Upper lobe of left lung (tissue), 6 donors: ENCODE measurements at regions not wholly inside any gene's neighbourhood (a gene's known extent, or its start where the extent isn't known, plus 50 kb on each side); places are given as distances from the start of the nearest gene placed in this dataset.

Experiments
- ATAC-seq, 2 donors: fragments of 200-7000 bp; cut with Tn5 transposase; one replicate each; pipeline ENCODE4 v1.9.1; 2022; ENCODE audit warnings: mild to moderate bottlenecking in 2 of 2, moderate library complexity in 2 of 2; ENCODE audit not compliant: low FRiP score in 2 of 2
- DNase-seq, 2 donors: peaks; one replicate each; pipeline ENCODE4 v3.0.0-alpha.2; 2019 to 2020
- H3K27ac ChIP-seq, 4 donors: fragments of 200-600 bp; sonication (generic); one replicate each; pipeline ENCODE4 v1.5.1; 2016 to 2019
- H3K27me3 ChIP-seq, 4 donors: fragments of 200-600 bp; sonication (generic); one replicate each; pipeline ENCODE4 v1.5.1; 2017 to 2019
- H3K36me3 ChIP-seq, 4 donors: fragments of 200-600 bp; sonication (generic); one replicate each; pipeline ENCODE4 v1.5.1; 2016 to 2019
- H3K4me1 ChIP-seq, 4 donors: fragments of 200-600 bp; sonication (generic); one replicate each; pipeline ENCODE4 v1.5.1; 2018 to 2019
- H3K4me3 ChIP-seq, 4 donors: fragments of 200-600 bp; sonication (generic); one replicate each; pipeline ENCODE4 v1.5.1; 2017 to 2019; ENCODE audit warnings: mild to moderate bottlenecking in 2 of 4, moderate library complexity in 1 of 4
- H3K9me3 ChIP-seq, 4 donors: fragments of 200-600 bp; sonication (generic); one replicate each; pipeline ENCODE4 v1.5.1; 2018 to 2019
- EP300 ChIP-seq, 4 donors: sonication (generic); formaldehyde crosslinking; IDR thresholded peaks; one replicate each; pipeline ENCODE4 v1.5.1; 2017; ENCODE audit warnings: antibody characterized with exemption in 4 of 4, control low read depth in 2 of 4
- POLR2A ChIP-seq, 4 donors: fragments of 450-650 bp; IDR thresholded peaks; one replicate each; pipeline ENCODE4 v1.5.1; 2016 to 2017; ENCODE audit warnings: antibody characterized with exemption in 4 of 4, mild to moderate bottlenecking in 2 of 4
- POLR2AphosphoS5 ChIP-seq, 2 donors: sonication (generic); formaldehyde crosslinking; IDR thresholded peaks; one replicate each; pipeline ENCODE4 v1.5.1; 2017; ENCODE audit warnings: antibody characterized with exemption in 2 of 2
- WGBS, 2 donors: methylation state at CpG; one replicate each; pipeline ENCODE4 v1.1.5; 2017 to 2018; 5-methylcytosine and 5-hydroxymethylcytosine counted together
- TF ChIP-seq, protein P1 (sequence below), 6 experiments: fragments of 450-650 bp in 4 of 6; fragments of 200-600 bp in 2 of 6; sonication (generic) in 2 of 6; IDR thresholded peaks; one replicate each; pipeline ENCODE4 v1.5.1; 2016 to 2019; ENCODE audit warnings: antibody characterized with exemption in 6 of 6
- donor health status: DM: no; HTN: no; CAD: no; lungs with moderate emphysema.
- donor health status: DM: no; HTN: yes; CAD: no; lungs with severe emphysema.

DNA sequence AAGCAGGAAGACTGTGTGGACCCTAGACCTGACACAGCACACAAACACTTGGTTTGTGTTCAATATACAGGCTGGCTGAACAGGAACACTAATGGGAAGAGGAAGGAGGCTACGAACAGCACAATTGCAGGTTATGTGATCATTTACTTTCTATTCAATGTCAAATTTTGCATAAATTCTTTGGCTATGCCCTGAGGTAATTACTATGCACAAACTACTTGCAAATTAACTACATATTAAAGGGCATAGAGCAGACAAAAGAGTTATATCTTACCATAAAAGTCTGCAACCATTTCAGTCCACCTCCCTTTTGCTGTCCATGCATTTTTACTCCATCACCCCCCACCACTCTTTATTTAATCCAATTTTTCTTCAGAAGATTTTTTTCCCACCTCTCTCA, 291.2 kb upstream of the TMTC1 start:
- no peaks in the 10 kb centered on the region for H3K4me1 ChIP-seq
- no peak for DNase-seq
- no peaks in the 10 kb centered on the region for H3K36me3 ChIP-seq
- WGBS, 2 donors: 71 to 85% methylated on average over 1 of the region's 1 CpG
- no peak overlapping the region for H3K4me3 ChIP-seq
- TF ChIP-seq EP300 (IDR thresholded peaks at IDR 0.05): no peak
- TF ChIP-seq, protein P1, sequence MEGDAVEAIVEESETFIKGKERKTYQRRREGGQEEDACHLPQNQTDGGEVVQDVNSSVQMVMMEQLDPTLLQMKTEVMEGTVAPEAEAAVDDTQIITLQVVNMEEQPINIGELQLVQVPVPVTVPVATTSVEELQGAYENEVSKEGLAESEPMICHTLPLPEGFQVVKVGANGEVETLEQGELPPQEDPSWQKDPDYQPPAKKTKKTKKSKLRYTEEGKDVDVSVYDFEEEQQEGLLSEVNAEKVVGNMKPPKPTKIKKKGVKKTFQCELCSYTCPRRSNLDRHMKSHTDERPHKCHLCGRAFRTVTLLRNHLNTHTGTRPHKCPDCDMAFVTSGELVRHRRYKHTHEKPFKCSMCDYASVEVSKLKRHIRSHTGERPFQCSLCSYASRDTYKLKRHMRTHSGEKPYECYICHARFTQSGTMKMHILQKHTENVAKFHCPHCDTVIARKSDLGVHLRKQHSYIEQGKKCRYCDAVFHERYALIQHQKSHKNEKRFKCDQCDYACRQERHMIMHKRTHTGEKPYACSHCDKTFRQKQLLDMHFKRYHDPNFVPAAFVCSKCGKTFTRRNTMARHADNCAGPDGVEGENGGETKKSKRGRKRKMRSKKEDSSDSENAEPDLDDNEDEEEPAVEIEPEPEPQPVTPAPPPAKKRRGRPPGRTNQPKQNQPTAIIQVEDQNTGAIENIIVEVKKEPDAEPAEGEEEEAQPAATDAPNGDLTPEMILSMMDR (IDR thresholded peaks at IDR 0.05): no peak
- TF ChIP-seq POLR2A (IDR thresholded peaks at IDR 0.05): no peak
- TF ChIP-seq POLR2AphosphoS5 (IDR thresholded peaks at IDR 0.05): no peak
- no peaks in the 10 kb centered on the region for H3K27me3 ChIP-seq
- no peak overlapping the region for H3K27ac ChIP-seq
- ATAC-seq: no peak
- no peaks in the 10 kb centered on the region for H3K9me3 ChIP-seq

DNA sequence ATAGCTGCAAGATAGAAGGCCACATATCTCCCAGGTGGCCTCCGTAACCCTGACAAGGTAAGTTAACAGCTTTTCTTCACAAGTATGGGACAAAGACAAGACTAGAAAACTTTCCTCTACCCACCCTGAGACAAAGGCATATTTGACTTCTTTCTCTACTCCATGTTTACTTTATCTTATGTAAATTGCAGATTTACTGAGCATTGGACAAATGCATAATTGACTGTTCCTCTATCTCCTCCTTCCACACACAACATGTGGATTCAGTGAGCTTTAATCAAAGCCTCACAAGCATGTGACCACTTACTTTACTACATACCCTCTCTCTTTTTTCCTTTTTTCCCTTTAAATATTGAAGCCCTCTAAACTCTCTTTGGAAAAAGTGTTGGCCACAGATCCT, 289.1 kb upstream of the TMTC1 start:
- H3K4me3 ChIP-seq: no peak overlapping the region
- WGBS, 2 donors: 81 to 93% methylated on average over 1 of the region's 1 CpG
- no peak for ATAC-seq

DNA sequence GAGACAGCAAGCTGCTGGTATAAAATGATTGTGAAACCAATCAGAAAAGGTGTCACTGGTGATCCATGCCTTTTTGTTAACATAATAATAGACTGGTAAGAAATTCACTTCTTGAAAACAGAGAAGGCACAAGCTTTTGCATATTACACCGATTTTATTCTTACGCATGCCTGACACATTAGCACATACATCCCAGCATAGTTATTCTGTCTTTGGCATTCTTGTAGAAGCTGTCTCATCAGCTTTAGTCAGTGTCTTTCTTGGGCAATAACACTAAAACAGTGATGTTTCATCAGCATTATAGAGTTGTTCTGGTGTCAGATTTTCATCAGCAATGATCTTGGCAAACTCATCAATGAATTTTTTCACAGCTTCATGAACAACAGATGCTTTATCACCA, 283.4 kb upstream of the TMTC1 start:
- DNase-seq (no peak), ATAC-seq (no peak)
- Histone ChIP-seq H3K27me3 (no peaks in the 10 kb centered on the region), H3K4me1 (no peaks in the 10 kb centered on the region), H3K4me3 (no peak overlapping the region), H3K36me3 (no peaks in the 10 kb centered on the region), H3K27ac (no peak overlapping the region), H3K9me3 (no peaks in the 10 kb centered on the region)
- 95 to 97% methylated on average over 2 of the region's 2 CpGs for WGBS, 2 donors
- TF ChIP-seq POLR2A (IDR thresholded peaks at IDR 0.05) (no peak), POLR2AphosphoS5 (IDR thresholded peaks at IDR 0.05) (no peak), EP300 (IDR thresholded peaks at IDR 0.05) (no peak)
- TF ChIP-seq, protein P1 (IDR thresholded peaks at IDR 0.05): no peak

More for the DNA sequence above, 289.1 kb upstream of the TMTC1 start:
- Histone ChIP-seq H3K36me3 (no peaks in the 10 kb centered on the region), H3K27ac (no peak overlapping the region), H3K4me1 (no peaks in the 10 kb centered on the region), H3K27me3 (no peaks in the 10 kb centered on the region), H3K9me3 (no peaks in the 10 kb centered on the region)
- TF ChIP-seq EP300 (IDR thresholded peaks at IDR 0.05) (no peak), POLR2AphosphoS5 (IDR thresholded peaks at IDR 0.05) (no peak), POLR2A (IDR thresholded peaks at IDR 0.05) (no peak)
- TF ChIP-seq, protein P1 (IDR thresholded peaks at IDR 0.05): no peak
- DNase-seq: no peak

DNA sequence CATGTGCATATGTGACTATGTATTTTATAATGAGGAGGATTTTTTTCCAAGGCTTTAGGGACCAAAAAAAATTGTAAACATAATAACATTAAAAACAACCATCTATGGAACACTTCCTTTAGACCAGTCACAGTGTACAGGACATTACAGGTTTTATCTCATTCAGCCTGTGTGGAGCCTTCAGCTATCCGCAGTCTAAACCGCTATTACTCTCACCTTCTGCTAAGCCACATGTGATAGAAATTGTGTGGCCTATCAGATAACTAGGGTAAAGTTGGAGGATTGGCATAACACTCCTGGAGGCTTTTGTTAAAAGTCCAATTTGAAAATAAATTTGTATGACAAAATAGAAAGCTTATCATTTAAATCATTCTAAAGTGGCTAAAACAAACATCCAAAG, 281.2 kb upstream of the TMTC1 start:
- ATAC-seq (no peak), DNase-seq (no peak)
- no peak overlapping the region for H3K27ac ChIP-seq
- 68 to 83% methylated on average over 2 of the region's 2 CpGs for WGBS, 2 donors
- no peaks in the 10 kb centered on the region for H3K9me3 ChIP-seq
- no peaks in the 10 kb centered on the region for H3K4me1 ChIP-seq
- H3K36me3 ChIP-seq: no peaks in the 10 kb centered on the region
- TF ChIP-seq POLR2AphosphoS5 (IDR thresholded peaks at IDR 0.05) (no peak), POLR2A (IDR thresholded peaks at IDR 0.05) (no peak), EP300 (IDR thresholded peaks at IDR 0.05) (no peak)
- TF ChIP-seq, protein P1 (IDR thresholded peaks at IDR 0.05): no peak
- no peak overlapping the region for H3K4me3 ChIP-seq
- no peaks in the 10 kb centered on the region for H3K27me3 ChIP-seq

DNA sequence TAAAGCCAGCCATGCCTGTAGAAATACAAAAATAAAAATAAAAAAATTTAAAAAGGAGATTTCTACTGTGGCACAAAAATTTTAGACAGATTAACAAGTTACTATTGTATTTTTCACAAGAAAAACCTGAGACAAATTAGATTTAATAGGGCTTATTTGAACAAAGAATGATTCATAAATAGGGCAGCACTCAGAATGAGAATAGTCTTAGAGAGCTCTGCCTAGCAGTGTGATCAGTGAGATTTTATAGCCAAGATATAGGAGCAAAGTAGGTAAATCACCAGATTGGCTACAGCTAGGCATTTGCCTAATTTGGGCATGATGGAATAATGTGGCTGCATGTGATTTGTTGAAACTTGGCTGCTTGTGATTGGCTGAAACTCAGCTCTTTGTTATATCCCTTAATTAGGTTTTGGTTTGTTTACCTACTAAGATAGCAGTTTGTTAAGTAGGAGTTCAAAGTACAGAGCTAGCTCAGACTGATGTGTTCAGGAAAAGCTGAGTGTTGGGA, 279.7 kb upstream of the TMTC1 start:
- TF ChIP-seq POLR2AphosphoS5 (IDR thresholded peaks at IDR 0.05) (no peak), EP300 (IDR thresholded peaks at IDR 0.05) (no peak), POLR2A (IDR thresholded peaks at IDR 0.05) (no peak)
- TF ChIP-seq, protein P1 (IDR thresholded peaks at IDR 0.05): no peak
- Histone ChIP-seq H3K27me3 (no peaks in the 10 kb centered on the region), H3K4me3 (no peak overlapping the region), H3K36me3 (no peaks in the 10 kb centered on the region), H3K4me1 (no peaks in the 10 kb centered on the region), H3K9me3 (no peaks in the 10 kb centered on the region), H3K27ac (no peak overlapping the region)
- no peak for DNase-seq
- no peak for ATAC-seq
